Endothelial cell of umbilical vein (primary cell): ENCODE measurements at regions not wholly inside any gene's neighbourhood (a gene's known extent, or its start where the extent isn't known, plus 50 kb on each side); places are given as distances from the start of the nearest gene placed in this dataset.

Experiments
- BruUV-seq: library from RNA; stranded (reverse); fragments of 400-500 nt; replicated peaks from 2 replicates; lab custom pipeline; 2021; lab: Mats Ljungman, UMichigan
- CTCF ChIA-PET: fragments of 300-600, 350-600 bp; sonication (Branson Sonifier 250); formaldehyde crosslinking; loops from one replicate; lab custom pipeline; 2021; ENCODE audit warnings: antibody characterized with exemption, inconsistent platforms; lab: Charles Lee
- POLR2A ChIA-PET: fragments of 300-600, 350-600 bp; sonication (Branson Sonifier 250); formaldehyde crosslinking; loops from one replicate; lab custom pipeline; 2021; ENCODE audit warnings: antibody characterized with exemption, inconsistent platforms; lab: Charles Lee
- DNase-seq: peaks from one replicate; pipeline ENCODE4 v3.0.0-alpha.2; 2011; ENCODE audit warnings: low read depth, low spot score
- FAIRE-seq: peaks from 2 replicates; lab custom pipeline; 2011; peaks lifted over from hg19 to GRCh38; lab: Jason Lieb, UNC
- H2AFZ ChIP-seq: 2 replicates; pipeline ENCODE4 v1.6.0; 2012; ENCODE audit warnings: low read depth, low read length, control low read depth, inconsistent platforms
- H3K27ac ChIP-seq: 2 replicates; pipeline ENCODE4 v1.5.1; 2011; ENCODE audit warnings: low read depth, mild to moderate bottlenecking, control low read depth, low read length, moderate library complexity; ENCODE audit not compliant: insufficient read depth
- H3K27me3 ChIP-seq, 2 experiments: 2 replicates each; pipeline versions ENCODE4 v1.6.0 to v1.6.1; 2011; ENCODE audit warnings: low read length in 2 of 2, mixed read lengths in 1 of 2; ENCODE audit not compliant: control insufficient read depth in 2 of 2, insufficient read depth in 2 of 2
- H3K36me3 ChIP-seq, 2 experiments: 2 replicates in 1 of 2; 3 replicates in 1 of 2; pipeline ENCODE4 v1.5.1; 2011; ENCODE audit warnings: low read length in 2 of 2, mild to moderate bottlenecking in 1 of 2, moderate library complexity in 1 of 2; ENCODE audit not compliant: control insufficient read depth in 2 of 2, insufficient read depth in 2 of 2; ENCODE audit errors: extremely low read depth in 1 of 2
- H3K4me1 ChIP-seq: 3 replicates; pipeline ENCODE4 v1.5.1; 2011; ENCODE audit warnings: mild to moderate bottlenecking, low read length; ENCODE audit not compliant: control insufficient read depth, insufficient read depth; ENCODE audit errors: extremely low read depth
- H3K4me2 ChIP-seq: 2 replicates; pipeline ENCODE4 v1.6.1; 2011; ENCODE audit warnings: low read length, control low read depth, mixed read lengths; ENCODE audit not compliant: insufficient read depth
- H3K4me3 ChIP-seq, 3 experiments: fragments of 200-600 bp in 1 of 3; sonication (generic), shearing (Covaris generic) in 1 of 3; replicated peaks in 1 of 3; 2 replicates each; pipeline ENCODE4 v1.5.1; 2011 to 2016; ENCODE audit warnings: control low read depth in 3 of 3, low read length in 3 of 3, mild to moderate bottlenecking in 2 of 3, inconsistent platforms in 1 of 3, low read depth in 1 of 3, moderate library complexity in 1 of 3; ENCODE audit not compliant: insufficient read depth in 1 of 3
- H3K79me2 ChIP-seq: 2 replicates; pipeline ENCODE4 v1.6.0; 2012; ENCODE audit warnings: low read length, inconsistent platforms; ENCODE audit not compliant: control insufficient read depth, insufficient read depth
- H3K9ac ChIP-seq: replicated peaks from 2 replicates; pipeline ENCODE3; 2011; ENCODE audit warnings: low read length, control low read depth; ENCODE audit not compliant: insufficient read depth; ENCODE audit errors: extremely low read depth
- H3K9me1 ChIP-seq: replicated peaks from 3 replicates; pipeline ENCODE4 v1.6.0; 2011; ENCODE audit warnings: mild to moderate bottlenecking, low read length; ENCODE audit not compliant: control insufficient read depth, insufficient read depth; ENCODE audit errors: extremely low read depth
- H3K9me3 ChIP-seq: replicated peaks from 2 replicates; pipeline ENCODE4 v1.5.1; 2012; ENCODE audit warnings: low read length, inconsistent platforms; ENCODE audit not compliant: control insufficient read depth, insufficient read depth
- H4K20me1 ChIP-seq: replicated peaks from 2 replicates; pipeline ENCODE3; 2011; ENCODE audit warnings: mild to moderate bottlenecking, low read length; ENCODE audit not compliant: control insufficient read depth, insufficient read depth; ENCODE audit errors: extremely low read depth
- CTCF ChIP-seq, 2 donors: IDR thresholded peaks; 1 replicate in 1 of 2; 2 replicates in 1 of 2; pipeline ENCODE4 v1.5.1; 2011; ENCODE audit warnings: low read length in 2 of 2, mild to moderate bottlenecking in 2 of 2, moderate library complexity in 2 of 2, control low read depth in 1 of 2, inconsistent platforms in 1 of 2, low read depth in 1 of 2; ENCODE audit not compliant: insufficient read depth in 1 of 2; ENCODE audit errors: extremely low read depth in 1 of 2
- EZH2 ChIP-seq: IDR thresholded peaks from 2 replicates; pipeline ENCODE4 v1.6.1; 2012; ENCODE audit warnings: borderline replicate concordance, low read depth, mild to moderate bottlenecking, moderate library complexity, low read length, inconsistent platforms; ENCODE audit not compliant: severe bottlenecking
- FOS ChIP-seq: IDR thresholded peaks from 2 replicates; pipeline ENCODE4 v1.6.1; 2011; ENCODE audit warnings: mild to moderate bottlenecking, low read length, moderate library complexity, borderline replicate concordance; ENCODE audit not compliant: insufficient read depth
- GATA2 ChIP-seq: IDR thresholded peaks from 2 replicates; pipeline ENCODE4 v1.7.0; 2011; ENCODE audit warnings: low read depth, mild to moderate bottlenecking, moderate library complexity, mixed read lengths, low read length; ENCODE audit not compliant: insufficient read length, insufficient read depth
- JUN ChIP-seq: IDR thresholded peaks from 2 replicates; pipeline ENCODE4 v1.6.1; 2011; ENCODE audit warnings: borderline replicate concordance, low read depth; ENCODE audit not compliant: insufficient read length, insufficient read depth
- MAX ChIP-seq: IDR thresholded peaks from 2 replicates; pipeline ENCODE4 v1.6.1; 2011; ENCODE audit not compliant: insufficient read depth, insufficient read length
- MYC ChIP-seq: IDR thresholded peaks from one replicate; pipeline ENCODE4 v1.6.1; 2011; ENCODE audit warnings: mild to moderate bottlenecking, low read depth, low read length
- POLR2A ChIP-seq: IDR thresholded peaks from 2 replicates; pipeline ENCODE4 v1.6.1; 2012; ENCODE audit warnings: low read depth, mild to moderate bottlenecking, control low read depth, low read length
- POLR2AphosphoS5 ChIP-seq: IDR thresholded peaks from 2 replicates; pipeline ENCODE4 v1.6.1; 2012; ENCODE audit warnings: low read depth, mild to moderate bottlenecking, control low read depth, low read length, moderate library complexity; ENCODE audit not compliant: insufficient read depth
- dilution Hi-C: fragments of 300-500 bp; cut with MboI; formaldehyde crosslinking; loops from one replicate; pipeline ENCODE4 v1.15.0; 2019; ENCODE audit warnings: low sequenced_read_pairs; ENCODE audit not compliant: extremely low pct_ligation_motif_present
- intact Hi-C: fragments of 100-400 bp; cut with micrococcal nuclease; formaldehyde crosslinking; loops from one replicate; pipeline ENCODE4 v1.10.0; 2022

DNA sequence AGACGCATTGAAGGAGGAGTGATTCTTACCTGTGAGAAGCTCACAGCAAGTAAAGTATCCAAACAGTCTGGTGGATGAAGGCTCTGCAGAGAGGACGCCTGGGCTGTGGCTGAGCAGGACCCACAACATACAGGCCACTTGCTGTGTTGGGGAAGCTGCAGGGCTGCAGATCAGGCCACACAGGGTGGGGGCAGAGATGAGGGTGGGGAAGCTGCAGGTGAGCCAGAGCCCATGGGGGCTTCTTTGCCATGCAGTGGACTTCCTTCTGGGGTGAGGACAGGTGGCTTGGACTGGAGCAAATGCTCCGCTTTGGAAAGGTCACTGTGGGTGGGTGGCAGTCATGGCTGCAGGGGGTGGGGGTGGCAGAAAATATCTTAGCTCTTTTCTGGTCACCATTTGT is 214.8 kb downstream of the GLRX3 start:
- TF ChIP-seq MYC: no peak
- TF ChIP-seq GATA2: no peak
- no peak for TF ChIP-seq JUN
- no peak for TF ChIP-seq MAX
- TF ChIP-seq FOS: no peak
- TF ChIP-seq POLR2A: no peak
- TF ChIP-seq POLR2AphosphoS5: no peak
- TF ChIP-seq CTCF (IDR thresholded peaks at IDR 0.05; ENCODE audit: extremely low read depth in 1 of 2, insufficient read depth in 1 of 2, low read depth in 1 of 2, low read length in 2 of 2): no peak
- no peak for TF ChIP-seq EZH2
- Histone ChIP-seq H3K27ac (no peak overlapping the region), H2AFZ (no peak overlapping the region), H3K4me1 (no peaks in the 10 kb centered on the region), H3K4me3 (no peak overlapping the region), H3K9me1 (no peaks in the 10 kb centered on the region), H3K36me3 (no peaks in the 10 kb centered on the region), H3K79me2 (no peaks in the 10 kb centered on the region), H3K27me3 (no peaks in the 10 kb centered on the region), H4K20me1 (no peaks in the 10 kb centered on the region), H3K9me3 (peaks cover 3% of the 10 kb centered on the region), H3K4me2 (no peak overlapping the region), H3K9ac (no peak overlapping the region)
- DNase-seq (no peak), FAIRE-seq (no peak)
- intact Hi-C loops (no loop called here), dilution Hi-C loops (no loop called here)
- no TSS peak for BruUV-seq
- CTCF ChIA-PET: no interaction called here
- POLR2A ChIA-PET: no interaction called here
